CD4-positive, alpha-beta T cell (primary cell): ENCODE measurements at regions not wholly inside any gene's neighbourhood (a gene's known extent, or its start where the extent isn't known, plus 50 kb on each side); places are given as distances from the start of the nearest gene placed in this dataset.

Experiments used
- ATAC-seq: fragments of 200-7000 bp; cut with Tn5 transposase; one replicate; pipeline ENCODE4 v1.10.0; 2022; ENCODE audit warnings: mild to moderate bottlenecking; ENCODE audit not compliant: poor library complexity
- CTCF ChIA-PET: fragments of 350-600 bp; sonication (Branson Sonifier 250); formaldehyde crosslinking; loops from one replicate; lab custom pipeline; 2021; ENCODE audit warnings: antibody characterized with exemption, inconsistent platforms; lab: Charles Lee
- POLR2A ChIA-PET: fragments of 350-600 bp; sonication (Branson Sonifier 250); formaldehyde crosslinking; loops from one replicate; lab custom pipeline; 2021; ENCODE audit warnings: antibody characterized with exemption, inconsistent platforms; lab: Charles Lee
- DNase-seq, 14 experiments: peaks; one replicate each; pipeline ENCODE4 v3.0.0-alpha.2; 2013 to 2020; ENCODE audit warnings: mixed read lengths in 2 of 14
- H3K27ac ChIP-seq, 2 donors: one replicate each; pipeline versions ENCODE4 v1.5.1 to v1.7.0; 2013; ENCODE audit warnings: low read length in 2 of 2, low read depth in 1 of 2, mild to moderate bottlenecking in 1 of 2
- H3K27me3 ChIP-seq, 2 experiments: 1 replicate in 1 of 2; 2 replicates in 1 of 2; pipeline versions ENCODE4 v1.6.1 to v1.7.0; 2013; ENCODE audit warnings: low read length in 2 of 2, control low read depth in 1 of 2, mild to moderate bottlenecking in 1 of 2, moderate library complexity in 1 of 2; ENCODE audit not compliant: insufficient read depth in 2 of 2, control insufficient read depth in 1 of 2
- H3K36me3 ChIP-seq: one replicate; pipeline ENCODE4 v1.6.1; 2013; ENCODE audit warnings: low read length, control low read depth; ENCODE audit not compliant: insufficient read depth
- H3K4me1 ChIP-seq: one replicate; pipeline ENCODE4 v1.6.1; 2013; ENCODE audit warnings: low read length, control low read depth; ENCODE audit not compliant: insufficient read depth
- H3K4me3 ChIP-seq: one replicate; pipeline ENCODE4 v1.5.1; 2013; ENCODE audit warnings: mild to moderate bottlenecking, low read length, moderate library complexity
- H3K9me3 ChIP-seq, 2 experiments: 1 replicate in 1 of 2; 2 replicates in 1 of 2; pipeline versions ENCODE4 v1.6.1 to v1.7.0; 2013; ENCODE audit warnings: low read length in 2 of 2, mild to moderate bottlenecking in 2 of 2, control low read depth in 1 of 2, moderate library complexity in 1 of 2; ENCODE audit not compliant: control insufficient read depth in 1 of 2, insufficient read depth in 1 of 2
- H3K27ac Mint-ChIP-seq: one replicate; pipeline ENCODE4 v1.8.0; 2020; ENCODE audit warnings: mixed read lengths
- H3K27me3 Mint-ChIP-seq: one replicate; pipeline ENCODE4 v1.8.0; 2021; ENCODE audit warnings: mixed read lengths
- H3K36me3 Mint-ChIP-seq: one replicate; pipeline ENCODE4 v1.8.0; 2021; ENCODE audit warnings: low read depth, mixed read lengths
- H3K4me1 Mint-ChIP-seq: one replicate; pipeline ENCODE4 v1.8.0; 2021; ENCODE audit warnings: low read depth, mixed read lengths
- H3K4me3 Mint-ChIP-seq: one replicate; pipeline ENCODE4 v1.8.0; 2020; ENCODE audit warnings: mild to moderate bottlenecking, mixed read lengths
- H3K9me3 Mint-ChIP-seq: one replicate; pipeline ENCODE4 v1.8.0; 2020; ENCODE audit warnings: mixed read lengths
- intact Hi-C, 2 experiments: fragments of 100-400 bp; cut with DNase I in 1 of 2; cut with micrococcal nuclease in 1 of 2; formaldehyde crosslinking; loops; one replicate each; pipeline versions ENCODE4 v1.15.1 to v1.9.0; 2023 to 2025; cut with DNase I, micrococcal nuclease
- TF ChIP-seq, protein P1 (sequence below): fragments of 200-600 bp; IDR thresholded peaks from one replicate; pipeline ENCODE4 v1.8.0; 2022; ENCODE audit warnings: antibody characterized with exemption, mild to moderate bottlenecking

DNA sequence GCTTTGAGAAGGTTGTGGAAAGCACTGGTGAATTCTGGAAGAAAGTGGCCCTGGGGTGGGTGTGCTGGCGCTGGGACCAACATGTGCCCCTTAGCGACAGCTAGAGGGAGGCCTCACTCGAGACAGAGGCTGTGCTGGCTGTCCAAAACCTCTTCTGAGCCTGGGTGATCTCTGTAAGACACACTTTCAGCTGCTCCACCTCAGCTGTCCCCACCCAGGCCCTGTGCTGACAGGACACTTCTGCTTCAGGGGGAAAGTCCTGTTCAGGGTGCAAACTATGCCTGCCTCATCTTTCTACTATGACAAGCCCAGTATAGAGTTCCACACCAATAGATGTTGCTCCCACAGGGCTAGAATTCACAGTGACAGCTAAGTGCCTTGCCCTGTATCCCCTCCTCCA is 426.4 kb downstream of the MED10 start:
- ATAC-seq: no peak
- ChIA-PET CTCF (no interaction called here), POLR2A (no interaction called here)
- peaks cover 24% of the 10 kb centered on the region for H3K27me3 Mint-ChIP-seq
- no peak overlapping the region for H3K27ac Mint-ChIP-seq
- intact Hi-C loops: no loop called here
- Histone ChIP-seq H3K27ac (no peak overlapping the region), H3K27me3 (peaks cover 3 to 4% of the 10 kb centered on the region in 2 experiments), H3K36me3 (no peaks in the 10 kb centered on the region), H3K4me1 (no peaks in the 10 kb centered on the region), H3K4me3 (no peak overlapping the region), H3K9me3 (peaks cover 0 to 7% of the 10 kb centered on the region in 2 experiments)
- no peak overlapping the region for H3K4me3 Mint-ChIP-seq
- H3K4me1 Mint-ChIP-seq: no peaks in the 10 kb centered on the region
- H3K9me3 Mint-ChIP-seq: peaks cover 5% of the 10 kb centered on the region
- H3K36me3 Mint-ChIP-seq: no peaks in the 10 kb centered on the region
- TF ChIP-seq, protein P1, sequence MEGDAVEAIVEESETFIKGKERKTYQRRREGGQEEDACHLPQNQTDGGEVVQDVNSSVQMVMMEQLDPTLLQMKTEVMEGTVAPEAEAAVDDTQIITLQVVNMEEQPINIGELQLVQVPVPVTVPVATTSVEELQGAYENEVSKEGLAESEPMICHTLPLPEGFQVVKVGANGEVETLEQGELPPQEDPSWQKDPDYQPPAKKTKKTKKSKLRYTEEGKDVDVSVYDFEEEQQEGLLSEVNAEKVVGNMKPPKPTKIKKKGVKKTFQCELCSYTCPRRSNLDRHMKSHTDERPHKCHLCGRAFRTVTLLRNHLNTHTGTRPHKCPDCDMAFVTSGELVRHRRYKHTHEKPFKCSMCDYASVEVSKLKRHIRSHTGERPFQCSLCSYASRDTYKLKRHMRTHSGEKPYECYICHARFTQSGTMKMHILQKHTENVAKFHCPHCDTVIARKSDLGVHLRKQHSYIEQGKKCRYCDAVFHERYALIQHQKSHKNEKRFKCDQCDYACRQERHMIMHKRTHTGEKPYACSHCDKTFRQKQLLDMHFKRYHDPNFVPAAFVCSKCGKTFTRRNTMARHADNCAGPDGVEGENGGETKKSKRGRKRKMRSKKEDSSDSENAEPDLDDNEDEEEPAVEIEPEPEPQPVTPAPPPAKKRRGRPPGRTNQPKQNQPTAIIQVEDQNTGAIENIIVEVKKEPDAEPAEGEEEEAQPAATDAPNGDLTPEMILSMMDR: no peak
- DNase-seq: no peak

DNA sequence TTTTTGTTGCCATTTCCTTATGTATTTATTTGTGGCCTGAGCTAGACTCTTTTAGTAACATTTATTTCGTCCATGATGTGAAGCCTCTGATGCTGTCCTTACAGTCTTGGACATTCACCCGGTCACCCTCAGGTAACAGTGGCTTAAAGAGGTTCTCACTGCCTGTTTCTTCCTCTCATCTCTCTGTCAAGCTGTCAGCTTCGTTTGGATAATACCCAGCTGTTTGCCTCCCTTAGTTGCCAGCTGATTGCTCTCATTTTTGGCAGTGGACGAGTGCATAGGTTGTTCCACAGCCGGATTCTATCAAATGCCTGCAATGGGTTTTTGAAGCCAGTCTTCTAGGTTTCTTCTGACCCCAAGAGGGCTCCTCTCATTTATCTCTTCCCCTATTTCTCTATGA is 427.7 kb downstream of the MED10 start:
- Mint-ChIP-seq H3K27ac (no peak overlapping the region), H3K4me1 (no peaks in the 10 kb centered on the region), H3K36me3 (no peaks in the 10 kb centered on the region), H3K27me3 (peaks cover 18% of the 10 kb centered on the region), H3K4me3 (no peak overlapping the region), H3K9me3 (peaks cover 5% of the 10 kb centered on the region)
- peaks cover 0 to 7% of the 10 kb centered on the region in 2 experiments for H3K9me3 ChIP-seq
- intact Hi-C loops: no loop called here
- no peaks in the 10 kb centered on the region for H3K36me3 ChIP-seq
- no peak overlapping the region for H3K4me3 ChIP-seq
- ChIA-PET CTCF (interaction anchor here (0.5 kb wide), 1 partner anchor 955 kb away, joined by 3 read pairs; no protein-coding TSS in a partner anchor), POLR2A (no interaction called here)
- TF ChIP-seq, protein P1: no peak
- H3K4me1 ChIP-seq: no peaks in the 10 kb centered on the region
- H3K27me3 ChIP-seq: peaks cover 3 to 4% of the 10 kb centered on the region in 2 experiments
- no peak for ATAC-seq
- no peak overlapping the region for H3K27ac ChIP-seq
- no peak for DNase-seq

DNA sequence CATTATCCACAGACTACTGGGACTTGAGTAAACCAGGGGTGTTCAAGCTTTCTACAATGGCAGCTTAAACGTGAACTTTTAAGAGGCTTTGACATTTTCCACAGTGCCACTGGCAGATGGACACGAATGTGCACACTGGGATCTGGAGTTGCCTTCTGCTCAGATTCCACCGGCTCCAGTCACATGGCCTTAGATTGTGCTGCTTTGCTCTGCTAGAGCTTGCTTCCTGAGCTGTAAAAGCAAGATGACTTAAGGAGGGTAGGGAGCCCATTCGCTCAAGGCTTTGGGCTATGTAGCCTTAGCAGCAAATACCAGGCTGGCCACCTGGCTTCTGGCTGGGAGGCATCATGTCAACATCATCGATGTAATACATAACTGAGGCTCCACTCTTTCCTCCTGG is 436.9 kb downstream of the MED10 start:
- CTCF ChIA-PET: no interaction called here
- H3K27ac Mint-ChIP-seq: no peak overlapping the region
- no peaks in the 10 kb centered on the region for H3K4me1 Mint-ChIP-seq
- Histone ChIP-seq H3K4me1 (no peaks in the 10 kb centered on the region), H3K27ac (no peak overlapping the region), H3K9me3 (no peaks in the 10 kb centered on the region), H3K4me3 (no peak overlapping the region), H3K27me3 (no peaks in the 10 kb centered on the region), H3K36me3 (no peaks in the 10 kb centered on the region)
- no peak overlapping the region for H3K4me3 Mint-ChIP-seq
- H3K36me3 Mint-ChIP-seq: no peaks in the 10 kb centered on the region
- H3K27me3 Mint-ChIP-seq: no peaks in the 10 kb centered on the region
- H3K9me3 Mint-ChIP-seq: peaks cover 2% of the 10 kb centered on the region
- ATAC-seq (no peak), DNase-seq (no peak)
- POLR2A ChIA-PET: no interaction called here
- TF ChIP-seq, protein P1: no peak
- intact Hi-C loops: no loop called here
